Mesenchymal stem cell (in vitro differentiated cells and primary cell): ENCODE measurements at regions not wholly inside any gene's neighbourhood (a gene's known extent, or its start where the extent isn't known, plus 50 kb on each side); places are given as distances from the start of the nearest gene placed in this dataset.

Experiments used
- DNase-seq: peaks from one replicate; pipeline ENCODE4 v3.0.0-alpha.2; 2013
- H2AFZ ChIP-seq: one replicate; pipeline ENCODE4 v1.6.1; 2013; ENCODE audit warnings: low read depth, mild to moderate bottlenecking, control low read depth, inconsistent platforms, low read length, moderate library complexity
- H2AK5ac ChIP-seq: 2 replicates; pipeline ENCODE4 v1.6.1; 2013; ENCODE audit warnings: low read length, moderate library complexity, mild to moderate bottlenecking, inconsistent platforms; ENCODE audit not compliant: severe bottlenecking
- H2BK120ac ChIP-seq: one replicate; pipeline ENCODE4 v1.6.1; 2013; ENCODE audit warnings: low read depth, mild to moderate bottlenecking, inconsistent platforms, low read length, moderate library complexity
- H2BK12ac ChIP-seq, 2 experiments: one replicate each; pipeline ENCODE4 v1.6.1; 2013; ENCODE audit warnings: inconsistent platforms in 2 of 2, low read length in 2 of 2, mild to moderate bottlenecking in 2 of 2, moderate library complexity in 2 of 2, control low read depth in 1 of 2
- H2BK15ac ChIP-seq: one replicate; pipeline ENCODE4 v1.6.1; 2013; ENCODE audit warnings: mild to moderate bottlenecking, low read depth, inconsistent platforms; ENCODE audit not compliant: poor library complexity, severe bottlenecking
- H2BK5ac ChIP-seq: 2 replicates; pipeline ENCODE4 v1.6.1; 2013; ENCODE audit warnings: low read depth, mild to moderate bottlenecking, low read length, control low read depth, inconsistent platforms; ENCODE audit not compliant: poor library complexity, severe bottlenecking
- H3K14ac ChIP-seq, 2 experiments: one replicate each; pipeline ENCODE4 v1.6.1; 2013; ENCODE audit warnings: inconsistent platforms in 2 of 2, low read length in 2 of 2, control low read depth in 1 of 2, mild to moderate bottlenecking in 1 of 2, moderate library complexity in 1 of 2
- H3K18ac ChIP-seq, 2 experiments: one replicate each; pipeline ENCODE4 v1.6.1; 2013; ENCODE audit warnings: inconsistent platforms in 2 of 2, low read length in 2 of 2, control low read depth in 1 of 2, low read depth in 1 of 2, mild to moderate bottlenecking in 1 of 2
- H3K23ac ChIP-seq, 2 experiments: one replicate each; pipeline ENCODE4 v1.6.1; 2013; ENCODE audit warnings: inconsistent platforms in 2 of 2, low read length in 2 of 2, mild to moderate bottlenecking in 2 of 2, moderate library complexity in 2 of 2, control low read depth in 1 of 2
- H3K27ac ChIP-seq: 2 replicates; pipeline ENCODE4 v1.5.1; 2013; ENCODE audit warnings: mild to moderate bottlenecking, moderate library complexity, low read length, control low read depth, inconsistent platforms; ENCODE audit not compliant: poor library complexity, severe bottlenecking
- H3K27me3 ChIP-seq, 2 experiments: 2 replicates each; pipeline versions ENCODE4 v1.6.1 to v1.7.0; 2013; ENCODE audit warnings: low read length in 2 of 2, mild to moderate bottlenecking in 2 of 2, moderate library complexity in 2 of 2, control low read depth in 1 of 2, inconsistent platforms in 1 of 2; ENCODE audit not compliant: control insufficient read depth in 1 of 2, insufficient read depth in 1 of 2
- H3K36me3 ChIP-seq, 2 experiments: 2 replicates each; pipeline versions ENCODE4 v1.6.1 to v1.7.0; 2013; ENCODE audit warnings: low read length in 2 of 2, control low read depth in 1 of 2, inconsistent platforms in 1 of 2, low read depth in 1 of 2, mild to moderate bottlenecking in 1 of 2; ENCODE audit not compliant: insufficient read depth in 2 of 2, control insufficient read depth in 1 of 2
- H3K4ac ChIP-seq, 2 experiments: one replicate each; pipeline ENCODE4 v1.6.1; 2013; ENCODE audit warnings: inconsistent platforms in 2 of 2, low read length in 2 of 2, mild to moderate bottlenecking in 2 of 2, moderate library complexity in 2 of 2, control low read depth in 1 of 2, low read depth in 1 of 2
- H3K4me1 ChIP-seq: 2 replicates; pipeline ENCODE4 v1.6.1; 2013; ENCODE audit warnings: low read depth, low read length, control low read depth; ENCODE audit not compliant: control insufficient read depth, insufficient read depth
- H3K4me2 ChIP-seq: 2 replicates; pipeline ENCODE4 v1.6.1; 2013; ENCODE audit warnings: low read length, mild to moderate bottlenecking, inconsistent platforms; ENCODE audit not compliant: poor library complexity, severe bottlenecking
- H3K4me3 ChIP-seq, 2 experiments: 2 replicates each; pipeline versions ENCODE4 v1.5.1 to v1.7.0; 2013; ENCODE audit warnings: low read length in 2 of 2, mild to moderate bottlenecking in 2 of 2, control low read depth in 1 of 2, low read depth in 1 of 2; ENCODE audit not compliant: insufficient read depth in 1 of 2
- H3K79me1 ChIP-seq: replicated peaks from 2 replicates; pipeline ENCODE4 v1.6.1; 2013; ENCODE audit warnings: mild to moderate bottlenecking, control low read depth, low read length, inconsistent platforms; ENCODE audit not compliant: poor library complexity, severe bottlenecking
- H3K9ac ChIP-seq: 2 replicates; pipeline ENCODE4 v1.7.0; 2013; ENCODE audit warnings: mild to moderate bottlenecking, low read length, moderate library complexity
- H3K9me3 ChIP-seq: 2 replicates; pipeline ENCODE4 v1.7.0; 2013; ENCODE audit warnings: mild to moderate bottlenecking, low read length; ENCODE audit not compliant: control insufficient read depth
- H4K8ac ChIP-seq: one replicate; pipeline ENCODE4 v1.6.1; 2013; ENCODE audit warnings: inconsistent platforms, mild to moderate bottlenecking, low read length, moderate library complexity
- H4K91ac ChIP-seq: one replicate; pipeline ENCODE4 v1.6.1; 2013; ENCODE audit warnings: mild to moderate bottlenecking, low read length, inconsistent platforms
- WGBS: methylation state at CpG from one replicate; pipeline ENCODE4 v1.1.7; 2013; ENCODE audit warnings: mixed read lengths; 5-methylcytosine and 5-hydroxymethylcytosine counted together

DNA sequence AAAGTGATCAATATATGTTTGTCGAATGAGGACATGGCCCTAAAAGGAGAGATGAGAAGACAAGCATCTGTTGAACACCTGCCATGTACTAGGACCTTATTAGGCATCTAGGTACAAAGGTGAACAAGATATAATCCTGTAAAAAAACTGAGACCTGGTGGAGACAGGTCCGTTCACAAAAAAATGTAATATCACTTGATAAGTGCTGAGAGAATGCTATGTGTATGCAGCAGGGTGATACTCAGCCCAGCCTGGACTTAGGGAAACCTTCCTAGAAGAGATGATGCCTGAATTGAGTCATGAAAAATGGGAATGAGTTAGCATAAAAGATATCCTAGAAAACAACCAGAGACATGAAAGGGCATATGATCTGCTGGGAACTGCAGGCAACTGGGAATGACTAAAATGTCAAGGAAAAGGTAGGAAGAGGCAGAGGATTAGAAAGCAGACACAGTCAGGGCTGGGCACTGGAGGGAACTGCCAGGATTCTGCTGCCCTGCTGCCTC is 108.5 kb downstream of the ADRB2 start:
- Histone ChIP-seq H3K36me3 (no peaks in the 10 kb centered on the region), H4K91ac (no peak overlapping the region), H2BK15ac (no peak overlapping the region), H2AK5ac (no peak overlapping the region), H2AFZ (no peak overlapping the region), H3K4ac (no peak overlapping the region), H3K9ac (no peak overlapping the region), H2BK120ac (no peak overlapping the region), H4K8ac (no peak overlapping the region), H3K9me3 (no peaks in the 10 kb centered on the region), H3K4me2 (no peak overlapping the region), H3K27me3 (no peaks in the 10 kb centered on the region), H2BK12ac (no peak overlapping the region), H3K79me1 (no peaks in the 10 kb centered on the region), H3K4me1 (no peaks in the 10 kb centered on the region), H3K18ac (no peak overlapping the region), H3K14ac (no peak overlapping the region), H3K27ac (no peak overlapping the region), H2BK5ac (no peak overlapping the region), H3K23ac (no peak overlapping the region), H3K4me3 (no peak overlapping the region)
- DNase-seq = no peak
- 97% methylated on average over 2 of the region's 2 CpGs for WGBS

GRCh38 chr5:148937239-148937638 is 110.8 kb downstream of the ADRB2 start:
- H3K4me1 ChIP-seq = no peaks in the 10 kb centered on the region
- H2BK12ac ChIP-seq = no peak overlapping the region
- no peak overlapping the region for H3K4ac ChIP-seq
- H3K4me3 ChIP-seq = no peak overlapping the region
- H4K91ac ChIP-seq = no peak overlapping the region
- no peak overlapping the region for H3K18ac ChIP-seq
- H3K27ac ChIP-seq = no peak overlapping the region
- H3K27me3 ChIP-seq = no peaks in the 10 kb centered on the region
- WGBS = 60% methylated on average over 1 of the region's 1 CpG
- H3K36me3 ChIP-seq = no peaks in the 10 kb centered on the region
- H2BK15ac ChIP-seq = no peak overlapping the region
- no peak overlapping the region for H3K23ac ChIP-seq
- H2AK5ac ChIP-seq = no peak overlapping the region
- H4K8ac ChIP-seq = no peak overlapping the region
- H3K14ac ChIP-seq = no peak overlapping the region
- no peak overlapping the region for H2AFZ ChIP-seq
- H3K9ac ChIP-seq = no peak overlapping the region
- no peak overlapping the region for H2BK5ac ChIP-seq
- H3K9me3 ChIP-seq = no peaks in the 10 kb centered on the region
- no peaks in the 10 kb centered on the region for H3K79me1 ChIP-seq
- no peak for DNase-seq
- no peak overlapping the region for H3K4me2 ChIP-seq
- H2BK120ac ChIP-seq = no peak overlapping the region

DNA sequence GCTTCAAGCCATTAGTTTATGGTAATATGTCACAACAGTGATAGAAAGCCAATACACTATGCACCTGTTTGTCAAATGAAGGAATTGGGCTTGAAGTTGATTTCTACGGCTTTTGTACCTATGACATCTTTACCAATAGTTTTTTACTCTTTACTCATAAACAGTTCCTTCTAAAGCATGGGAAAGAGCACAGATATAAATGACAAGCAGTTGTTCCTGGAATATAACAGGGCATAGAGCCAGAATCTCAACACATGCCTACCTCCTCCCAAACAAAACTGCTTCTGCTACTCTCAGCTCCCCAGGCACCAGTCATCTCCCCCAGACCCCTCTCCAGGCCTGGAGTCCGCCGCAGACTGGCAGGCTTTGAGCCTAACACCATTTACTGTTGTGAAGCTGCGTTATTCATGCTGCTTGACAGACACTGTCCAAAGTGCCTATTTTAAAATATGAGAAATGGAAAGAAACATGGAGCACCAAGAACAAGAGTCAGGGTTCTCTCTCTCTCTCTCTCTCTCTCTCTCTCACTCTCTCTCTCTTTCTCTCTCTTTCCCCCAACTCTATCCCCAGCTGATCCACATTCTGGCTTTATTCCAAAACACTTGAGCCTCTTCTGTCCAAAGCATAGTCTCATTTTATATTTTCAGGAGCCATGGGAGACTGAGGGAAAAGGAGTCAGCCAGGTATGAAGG is 111.6 kb downstream of the ADRB2 start:
- no peak overlapping the region for H2BK15ac ChIP-seq
- no peak overlapping the region for H3K4me2 ChIP-seq
- H3K27ac ChIP-seq = no peak overlapping the region
- no peak overlapping the region for H2AFZ ChIP-seq
- no peak overlapping the region for H3K18ac ChIP-seq
- no peak overlapping the region for H3K14ac ChIP-seq
- no peaks in the 10 kb centered on the region for H3K9me3 ChIP-seq
- no peaks in the 10 kb centered on the region for H3K79me1 ChIP-seq
- DNase-seq = no peak
- no peak overlapping the region for H2BK12ac ChIP-seq
- H3K36me3 ChIP-seq = no peaks in the 10 kb centered on the region
- H4K91ac ChIP-seq = no peak overlapping the region
- no peaks in the 10 kb centered on the region for H3K27me3 ChIP-seq
- H3K9ac ChIP-seq = no peak overlapping the region
- no peak overlapping the region for H2BK5ac ChIP-seq
- H2BK120ac ChIP-seq = no peak overlapping the region
- 90% methylated on average over 3 of the region's 4 CpGs for WGBS
- no peak overlapping the region for H2AK5ac ChIP-seq
- no peak overlapping the region for H3K23ac ChIP-seq
- no peak overlapping the region for H3K4ac ChIP-seq
- no peaks in the 10 kb centered on the region for H3K4me1 ChIP-seq
- H3K4me3 ChIP-seq = no peak overlapping the region
- no peak overlapping the region for H4K8ac ChIP-seq

GRCh38 chr5:148938522-148938882 is 112.1 kb downstream of the ADRB2 start:
- Histone ChIP-seq H3K36me3 (no peaks in the 10 kb centered on the region), H3K9me3 (no peaks in the 10 kb centered on the region), H3K4me2 (no peak overlapping the region), H2BK15ac (no peak overlapping the region), H3K4me3 (no peak overlapping the region), H3K27ac (no peak overlapping the region), H2BK120ac (no peak overlapping the region), H2BK5ac (no peak overlapping the region), H3K23ac (no peak overlapping the region), H2AK5ac (no peak overlapping the region), H2BK12ac (no peak overlapping the region), H4K8ac (no peak overlapping the region), H3K9ac (no peak overlapping the region), H3K79me1 (no peaks in the 10 kb centered on the region), H3K4me1 (no peaks in the 10 kb centered on the region), H2AFZ (no peak overlapping the region), H3K18ac (no peak overlapping the region), H3K14ac (no peak overlapping the region), H4K91ac (no peak overlapping the region), H3K4ac (no peak overlapping the region), H3K27me3 (no peaks in the 10 kb centered on the region)
- DNase-seq = no peak
- WGBS = 93% methylated on average over 3 of the region's 3 CpGs
